GM18517 (cell line): ENCODE measurements at regions not wholly inside any gene's neighbourhood (a gene's known extent, or its start where the extent isn't known, plus 50 kb on each side); places are given as distances from the start of the nearest gene placed in this dataset.
"Not testable (repeated sequence)": the region's sequence is repeated elsewhere in the genome, so short reads cannot be mapped to it uniquely, and the experiment has no call there.

Experiments used
- ATAC-seq: cut with Tn5 transposase; IDR thresholded peaks from one replicate; pipeline ENCODE4 v1.9.1; 2021; ENCODE audit warnings: mild to moderate bottlenecking, moderate library complexity; ENCODE audit not compliant: unreplicated experiment

- no peak for ATAC-seq
Measured at GRCh38 chr2:212791569-212791968, 253.0 kb upstream of the ERBB4 start.

DNA sequence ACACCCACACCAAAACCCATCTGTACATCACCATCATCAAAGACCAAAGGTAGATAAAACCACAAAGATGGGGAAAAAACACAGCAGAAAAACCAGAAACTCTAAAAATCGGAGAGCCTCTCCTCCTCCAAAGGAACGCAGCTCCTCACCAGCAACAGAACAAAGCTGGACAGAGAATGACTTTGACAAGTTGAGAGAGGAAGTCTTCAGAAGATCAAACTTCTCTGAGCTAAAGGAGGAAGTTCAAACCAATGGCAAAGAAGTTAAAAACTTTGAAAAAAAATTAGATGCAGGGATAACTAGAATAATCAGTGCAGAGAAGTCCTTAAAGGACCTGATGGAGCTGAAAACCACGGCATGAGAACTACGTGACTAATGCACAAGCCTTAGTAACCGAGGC, 247.5 kb upstream of the ERBB4 start:
- not testable (repeated sequence) for ATAC-seq

GRCh38 chr2:212777020-212777491, 238.5 kb upstream of the ERBB4 start:
- ATAC-seq = peak; percentile 82

DNA sequence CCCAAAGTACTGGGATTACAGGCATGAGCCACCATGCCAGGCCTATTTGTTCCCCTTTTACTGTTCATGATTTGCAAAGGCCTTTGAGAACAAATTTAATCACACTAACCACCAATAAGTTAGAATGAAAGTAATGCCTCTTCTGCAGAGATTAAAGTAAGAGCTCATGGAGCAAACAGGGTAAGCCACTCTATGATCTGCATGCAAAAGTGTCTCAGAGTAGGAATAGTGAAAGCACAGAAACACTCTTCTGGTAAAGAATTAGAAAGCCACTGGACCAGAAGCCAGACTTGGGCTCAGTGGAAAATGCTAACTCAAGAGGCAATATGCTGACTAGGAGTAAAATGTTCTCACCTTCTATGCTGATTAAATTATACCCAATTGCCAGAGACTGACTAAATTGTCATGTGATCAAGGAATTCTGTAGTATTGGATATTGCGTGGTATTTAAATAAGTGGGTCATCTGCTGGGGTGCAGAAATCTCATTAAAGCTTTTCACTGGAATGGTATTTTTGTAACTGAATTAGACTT, 235.3 kb upstream of the ERBB4 start:
- ATAC-seq = no peak

GRCh38 chr2:212770240-212770639, 231.6 kb upstream of the ERBB4 start:
- ATAC-seq = no peak

- ATAC-seq = no peak
Measured at GRCh38 chr2:212766921-212767320, 228.3 kb upstream of the ERBB4 start.

DNA sequence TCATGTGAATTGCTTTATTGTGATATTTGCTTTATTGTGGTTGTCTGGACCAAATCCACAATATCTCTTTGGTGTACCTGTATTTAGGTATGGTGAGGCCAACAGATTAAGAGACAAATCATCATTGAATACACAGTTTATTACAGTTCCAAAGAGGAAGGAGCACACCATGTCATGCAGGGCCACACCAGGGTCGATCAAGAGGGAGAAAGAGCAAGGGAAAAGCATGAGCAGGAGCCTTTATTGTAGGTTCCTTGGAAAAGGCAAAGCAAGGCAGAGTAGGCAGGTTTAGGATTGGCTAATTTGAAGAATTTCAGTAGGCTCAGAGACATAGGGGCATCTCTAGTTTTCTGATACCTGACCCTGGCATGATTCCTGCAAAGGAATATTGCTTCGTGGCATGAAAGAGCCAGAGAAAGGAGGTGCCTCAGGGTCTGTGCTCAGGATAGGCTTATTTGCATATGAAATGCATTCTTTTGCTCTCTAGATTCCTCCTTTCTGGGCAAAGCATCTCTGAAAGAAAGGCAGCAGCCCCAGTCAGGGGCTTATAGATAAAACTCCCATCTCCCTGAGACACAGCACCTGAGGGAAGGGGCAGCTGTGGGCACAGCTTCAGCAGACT, 214.2 kb upstream of the ERBB4 start:
- ATAC-seq = no peak

GRCh38 chr2:212745359-212745758, 206.8 kb upstream of the ERBB4 start:
- peak; percentile 91 for ATAC-seq

DNA sequence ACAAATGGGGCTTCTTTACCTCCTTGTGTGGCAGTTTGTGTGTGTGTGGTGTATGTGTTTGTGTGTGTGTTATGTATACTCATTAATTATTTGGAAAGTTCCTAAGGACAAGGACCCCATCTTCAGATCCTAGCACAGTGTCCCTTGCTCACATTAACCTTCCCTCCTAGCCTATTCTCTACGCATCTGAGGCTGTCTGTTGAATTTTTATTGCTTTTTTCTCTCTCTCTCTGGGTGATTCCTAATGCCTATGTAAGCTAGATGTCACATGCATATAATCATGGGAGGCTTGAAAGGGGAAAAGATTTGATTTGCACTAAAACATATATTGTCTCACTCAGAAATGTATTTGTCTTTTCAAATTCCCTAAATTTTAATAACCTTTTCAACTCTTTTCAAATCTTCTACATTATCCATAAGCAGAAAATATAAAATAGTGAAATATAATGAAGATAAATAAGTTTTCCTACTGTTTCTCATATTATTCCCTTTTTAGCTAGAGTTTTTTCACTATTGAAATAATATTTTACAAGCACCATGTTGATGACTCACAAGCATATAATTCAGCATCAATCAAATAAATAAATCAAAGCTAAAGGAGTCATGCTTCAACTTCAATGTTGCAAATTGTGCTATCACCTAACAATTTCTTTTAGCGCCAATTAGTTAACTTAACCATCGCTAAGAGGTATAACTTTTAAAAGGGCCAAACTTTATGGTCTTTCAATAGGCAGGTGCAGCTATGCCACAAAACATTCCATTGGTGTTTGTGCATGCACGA, 199.0 kb upstream of the ERBB4 start:
- ATAC-seq = no peak

DNA sequence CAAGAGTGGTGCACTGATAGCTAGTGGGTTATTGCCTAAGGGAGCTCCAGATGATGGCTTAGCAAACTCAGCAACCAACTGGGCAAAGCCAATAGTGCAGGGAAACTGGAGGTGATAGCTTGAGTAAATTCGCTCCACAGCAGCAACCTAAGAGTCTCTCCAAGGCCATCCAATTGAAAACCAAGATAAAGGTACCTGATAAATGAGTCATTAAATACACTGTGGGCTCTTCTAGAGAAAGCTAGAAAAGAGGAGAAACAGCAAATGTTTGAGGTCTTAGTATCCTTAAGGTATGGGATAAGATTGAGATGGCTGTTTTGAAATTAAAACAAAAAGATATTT, 197.8 kb upstream of the ERBB4 start:
- no peak for ATAC-seq

GRCh38 chr2:212733273-212733672, 194.7 kb upstream of the ERBB4 start:
- ATAC-seq = no peak

GRCh38 chr2:212732860-212733259, 194.3 kb upstream of the ERBB4 start:
- ATAC-seq = no peak

DNA sequence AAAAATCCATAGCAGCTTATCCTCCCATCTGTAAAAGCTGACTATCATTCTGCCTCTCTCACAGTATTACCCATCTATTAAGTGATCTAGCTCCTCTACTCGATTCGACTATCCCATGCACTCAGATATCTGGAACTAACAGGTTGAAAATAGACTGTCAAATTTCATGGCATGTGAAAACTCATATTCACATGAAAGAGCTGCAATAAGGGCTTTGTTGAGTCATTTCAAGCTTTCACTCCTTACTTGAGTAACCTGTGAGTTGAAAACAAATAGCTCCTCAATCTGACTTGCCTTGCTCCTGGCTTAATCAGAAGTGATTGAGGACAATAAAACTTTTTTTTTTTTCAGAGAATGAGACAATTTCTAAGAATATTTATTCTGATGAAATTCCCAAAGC, 192.4 kb upstream of the ERBB4 start:
- ATAC-seq = peak; percentile 83

DNA sequence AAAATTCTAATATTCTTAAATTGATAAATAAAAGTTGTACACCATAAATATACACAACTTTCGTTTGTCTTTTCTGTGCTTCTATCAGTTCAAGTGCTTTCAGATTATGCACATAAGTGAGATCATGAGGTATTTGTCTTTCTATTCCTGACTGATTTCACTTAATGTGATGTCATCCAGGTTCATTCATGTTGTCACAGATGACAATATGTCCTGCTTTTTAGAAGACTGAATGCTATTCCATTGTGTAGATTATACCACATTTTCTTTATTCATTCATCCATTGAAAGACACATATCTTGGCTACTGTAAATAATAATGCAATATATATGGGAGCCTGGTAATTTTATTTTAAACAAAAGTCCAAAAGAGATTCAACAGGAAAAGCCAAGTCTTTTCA, 190.1 kb upstream of the ERBB4 start:
- no peak for ATAC-seq

- ATAC-seq = peak; percentile 52
Measured at GRCh38 chr2:212727751-212728150, 189.1 kb upstream of the ERBB4 start.

GRCh38 chr2:212726403-212726802, 187.8 kb upstream of the ERBB4 start:
- ATAC-seq = no peak

- ATAC-seq = no peak
Measured at GRCh38 chr2:212725180-212725579, 186.6 kb upstream of the ERBB4 start.

- ATAC-seq = no peak
Measured at GRCh38 chr2:212723226-212723625, 184.6 kb upstream of the ERBB4 start.

GRCh38 chr2:212722046-212722445, 183.4 kb upstream of the ERBB4 start:
- ATAC-seq = no peak

DNA sequence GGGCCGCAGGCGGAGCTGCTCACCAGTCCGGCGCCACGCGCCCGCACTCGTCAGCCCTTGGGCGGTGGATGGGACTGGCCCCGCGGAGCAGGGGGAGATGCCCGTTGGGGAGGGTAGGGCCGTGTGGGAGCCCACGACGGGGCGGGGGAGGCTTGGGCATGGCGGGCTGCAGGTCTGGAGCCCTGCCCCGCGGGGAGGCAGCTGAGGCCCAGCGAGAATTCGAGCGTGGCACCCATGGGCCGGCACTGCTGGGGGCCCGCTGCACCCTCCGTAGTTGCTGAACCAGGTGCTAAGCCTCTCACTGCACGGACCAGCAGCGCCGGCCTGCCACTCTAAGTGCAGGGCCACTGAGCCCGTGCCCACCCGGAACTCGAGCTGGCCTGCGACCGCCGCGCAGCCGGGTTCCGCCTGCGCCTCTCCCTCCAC, 182.4 kb upstream of the ERBB4 start:
- no peak for ATAC-seq

DNA sequence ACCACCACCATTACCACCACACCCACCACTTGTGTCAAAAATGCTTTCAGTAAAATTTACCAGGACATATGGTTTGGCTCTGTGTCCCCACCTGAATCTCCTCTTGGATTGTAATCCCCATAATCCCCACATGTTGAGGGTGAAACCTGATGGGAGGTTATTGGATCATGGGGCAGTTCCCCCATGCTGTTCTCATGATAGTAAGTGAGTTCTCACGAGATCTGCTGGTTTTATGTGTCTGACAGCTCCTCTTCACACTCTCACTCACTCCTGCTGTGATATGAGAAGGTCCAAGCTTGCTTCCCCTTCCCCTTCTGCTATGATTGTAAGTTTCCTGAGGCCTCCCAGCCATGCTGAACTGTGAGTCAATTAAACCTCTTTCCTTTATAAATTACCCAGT, 176.8 kb upstream of the ERBB4 start:
- ATAC-seq = not testable (repeated sequence)

- no peak for ATAC-seq
Measured at GRCh38 chr2:212713681-212714080, 175.1 kb upstream of the ERBB4 start.
